KMS-11 (cell line): ENCODE measurements at regions not wholly inside any gene's neighbourhood (a gene's known extent, or its start where the extent isn't known, plus 50 kb on each side); places are given as distances from the start of the nearest gene placed in this dataset.

Source experiments
- H2AFZ ChIP-seq: fragments of 200-600 bp; sonication (generic); 2 replicates; pipeline ENCODE4 v1.6.1; 2016; ENCODE audit warnings: antibody characterized with exemption, mixed run types, low read depth
- H3K27ac ChIP-seq: fragments of 200-600 bp; sonication (generic); 2 replicates; pipeline ENCODE4 v1.6.1; 2016; ENCODE audit warnings: mild to moderate bottlenecking, mixed run types
- H3K27me3 ChIP-seq: fragments of 200-600 bp; sonication (generic); 2 replicates; pipeline ENCODE4 v1.6.1; 2017; ENCODE audit warnings: mild to moderate bottlenecking, low read depth, mixed run types, moderate library complexity; ENCODE audit not compliant: insufficient read depth
- H3K36me3 ChIP-seq: fragments of 200-600 bp; sonication (generic); 2 replicates; pipeline ENCODE4 v1.6.1; 2017; ENCODE audit warnings: mild to moderate bottlenecking, mixed run types; ENCODE audit not compliant: insufficient read depth
- H3K4me1 ChIP-seq: fragments of 200-600 bp; sonication (generic); 2 replicates; pipeline ENCODE4 v1.6.1; 2016; ENCODE audit warnings: mild to moderate bottlenecking, low read depth, mixed run types; ENCODE audit not compliant: poor library complexity, severe bottlenecking
- H3K4me2 ChIP-seq: fragments of 200-600 bp; sonication (generic); 2 replicates; pipeline ENCODE4 v1.7.0; 2016; ENCODE audit warnings: mild to moderate bottlenecking, mixed run types
- H3K4me3 ChIP-seq: fragments of 200-600 bp; sonication (generic); IDR thresholded peaks from 2 replicates; pipeline ENCODE4 v1.6.1; 2017; ENCODE audit warnings: low read depth, low read length, mixed read lengths; ENCODE audit not compliant: insufficient read depth
- H3K79me2 ChIP-seq: fragments of 200-600 bp; sonication (generic); 2 replicates; pipeline ENCODE4 v1.6.1; 2016; ENCODE audit warnings: low read depth, mixed run types; ENCODE audit not compliant: insufficient read depth
- H3K9ac ChIP-seq: fragments of 200-600 bp; sonication (generic); 2 replicates; pipeline ENCODE4 v1.6.1; 2016; ENCODE audit warnings: mild to moderate bottlenecking, mixed run types
- H4K20me1 ChIP-seq: fragments of 200-600 bp; sonication (generic); 2 replicates; pipeline ENCODE4 v1.6.1; 2016; ENCODE audit warnings: mild to moderate bottlenecking, mixed run types; ENCODE audit not compliant: insufficient read depth
- TF ChIP-seq, protein P1 (sequence below): fragments of 200-600 bp; sonication (generic); conservative IDR thresholded peaks from 2 replicates; pipeline ENCODE4 v1.6.1; 2017; ENCODE audit warnings: low read depth, mild to moderate bottlenecking, antibody characterized with exemption, low read length, moderate library complexity, mixed read lengths

GRCh38 chr2:57918126-57918525, 128.5 kb upstream of the VRK2 start:
- no peak overlapping the region for H3K4me2 ChIP-seq
- no peak overlapping the region for H2AFZ ChIP-seq
- no peak overlapping the region for H3K4me3 ChIP-seq
- TF ChIP-seq, protein P1, sequence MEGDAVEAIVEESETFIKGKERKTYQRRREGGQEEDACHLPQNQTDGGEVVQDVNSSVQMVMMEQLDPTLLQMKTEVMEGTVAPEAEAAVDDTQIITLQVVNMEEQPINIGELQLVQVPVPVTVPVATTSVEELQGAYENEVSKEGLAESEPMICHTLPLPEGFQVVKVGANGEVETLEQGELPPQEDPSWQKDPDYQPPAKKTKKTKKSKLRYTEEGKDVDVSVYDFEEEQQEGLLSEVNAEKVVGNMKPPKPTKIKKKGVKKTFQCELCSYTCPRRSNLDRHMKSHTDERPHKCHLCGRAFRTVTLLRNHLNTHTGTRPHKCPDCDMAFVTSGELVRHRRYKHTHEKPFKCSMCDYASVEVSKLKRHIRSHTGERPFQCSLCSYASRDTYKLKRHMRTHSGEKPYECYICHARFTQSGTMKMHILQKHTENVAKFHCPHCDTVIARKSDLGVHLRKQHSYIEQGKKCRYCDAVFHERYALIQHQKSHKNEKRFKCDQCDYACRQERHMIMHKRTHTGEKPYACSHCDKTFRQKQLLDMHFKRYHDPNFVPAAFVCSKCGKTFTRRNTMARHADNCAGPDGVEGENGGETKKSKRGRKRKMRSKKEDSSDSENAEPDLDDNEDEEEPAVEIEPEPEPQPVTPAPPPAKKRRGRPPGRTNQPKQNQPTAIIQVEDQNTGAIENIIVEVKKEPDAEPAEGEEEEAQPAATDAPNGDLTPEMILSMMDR = no peak
- no peaks in the 10 kb centered on the region for H3K36me3 ChIP-seq
- no peak overlapping the region for H3K27ac ChIP-seq
- no peak overlapping the region for H3K9ac ChIP-seq
- H4K20me1 ChIP-seq = no peaks in the 10 kb centered on the region
- no peaks in the 10 kb centered on the region for H3K27me3 ChIP-seq
- H3K4me1 ChIP-seq = no peaks in the 10 kb centered on the region
- no peaks in the 10 kb centered on the region for H3K79me2 ChIP-seq

DNA sequence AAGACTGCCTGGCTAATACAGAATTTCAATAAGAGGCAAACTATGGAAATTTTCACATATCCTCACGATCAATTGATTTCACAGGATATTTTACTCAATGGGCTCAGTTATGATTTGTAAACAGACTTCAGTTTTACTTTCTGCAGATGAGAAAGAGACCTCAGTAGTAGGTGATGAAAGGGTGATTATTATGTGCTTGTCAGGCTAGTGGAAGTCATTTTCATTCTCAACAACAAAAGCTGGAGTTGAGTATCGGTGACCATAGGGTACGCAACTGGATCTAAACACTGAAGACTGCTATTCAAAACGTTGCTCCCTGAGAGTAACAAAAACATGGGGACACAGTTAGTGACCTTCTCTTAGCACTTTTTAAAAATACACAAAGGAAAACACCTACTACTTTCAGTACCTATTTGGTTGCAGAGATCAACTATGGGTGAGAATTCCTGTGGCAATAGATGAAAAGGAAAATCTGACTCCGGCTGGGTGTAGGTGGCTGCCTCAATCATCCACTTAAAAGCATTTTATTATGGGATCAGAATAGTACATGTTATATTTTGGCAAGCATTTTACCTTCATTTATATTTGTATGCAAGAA, 126.2 kb upstream of the VRK2 start:
- Histone ChIP-seq H2AFZ (no peak overlapping the region), H3K27ac (no peak overlapping the region), H3K36me3 (no peaks in the 10 kb centered on the region), H4K20me1 (no peaks in the 10 kb centered on the region), H3K9ac (no peak overlapping the region), H3K4me1 (no peaks in the 10 kb centered on the region), H3K79me2 (no peaks in the 10 kb centered on the region), H3K4me3 (no peak overlapping the region), H3K27me3 (no peaks in the 10 kb centered on the region), H3K4me2 (no peak overlapping the region)
- TF ChIP-seq, protein P1 = no peak

GRCh38 chr2:57934659-57935058, 111.9 kb upstream of the VRK2 start:
- H3K79me2 ChIP-seq = no peaks in the 10 kb centered on the region
- H3K9ac ChIP-seq = no peak overlapping the region
- H2AFZ ChIP-seq = no peak overlapping the region
- H3K27me3 ChIP-seq = no peaks in the 10 kb centered on the region
- no peak overlapping the region for H3K27ac ChIP-seq
- no peak overlapping the region for H3K4me2 ChIP-seq
- no peak overlapping the region for H3K4me3 ChIP-seq
- H4K20me1 ChIP-seq = no peaks in the 10 kb centered on the region
- no peaks in the 10 kb centered on the region for H3K4me1 ChIP-seq
- H3K36me3 ChIP-seq = no peaks in the 10 kb centered on the region
- TF ChIP-seq, protein P1 = no peak

GRCh38 chr2:57936216-57936615, 110.4 kb upstream of the VRK2 start:
- no peaks in the 10 kb centered on the region for H3K79me2 ChIP-seq
- H4K20me1 ChIP-seq = no peaks in the 10 kb centered on the region
- no peak overlapping the region for H3K4me3 ChIP-seq
- no peaks in the 10 kb centered on the region for H3K27me3 ChIP-seq
- TF ChIP-seq, protein P1 = no peak
- no peak overlapping the region for H3K27ac ChIP-seq
- H2AFZ ChIP-seq = no peak overlapping the region
- no peaks in the 10 kb centered on the region for H3K4me1 ChIP-seq
- H3K9ac ChIP-seq = no peak overlapping the region
- no peak overlapping the region for H3K4me2 ChIP-seq
- H3K36me3 ChIP-seq = no peaks in the 10 kb centered on the region
